ENCODE measurements at regions not wholly inside any gene's neighbourhood (a gene's known extent, or its start where the extent isn't known, plus 50 kb on each side); places are given as distances from the start of the nearest gene placed in this dataset.

DNA sequence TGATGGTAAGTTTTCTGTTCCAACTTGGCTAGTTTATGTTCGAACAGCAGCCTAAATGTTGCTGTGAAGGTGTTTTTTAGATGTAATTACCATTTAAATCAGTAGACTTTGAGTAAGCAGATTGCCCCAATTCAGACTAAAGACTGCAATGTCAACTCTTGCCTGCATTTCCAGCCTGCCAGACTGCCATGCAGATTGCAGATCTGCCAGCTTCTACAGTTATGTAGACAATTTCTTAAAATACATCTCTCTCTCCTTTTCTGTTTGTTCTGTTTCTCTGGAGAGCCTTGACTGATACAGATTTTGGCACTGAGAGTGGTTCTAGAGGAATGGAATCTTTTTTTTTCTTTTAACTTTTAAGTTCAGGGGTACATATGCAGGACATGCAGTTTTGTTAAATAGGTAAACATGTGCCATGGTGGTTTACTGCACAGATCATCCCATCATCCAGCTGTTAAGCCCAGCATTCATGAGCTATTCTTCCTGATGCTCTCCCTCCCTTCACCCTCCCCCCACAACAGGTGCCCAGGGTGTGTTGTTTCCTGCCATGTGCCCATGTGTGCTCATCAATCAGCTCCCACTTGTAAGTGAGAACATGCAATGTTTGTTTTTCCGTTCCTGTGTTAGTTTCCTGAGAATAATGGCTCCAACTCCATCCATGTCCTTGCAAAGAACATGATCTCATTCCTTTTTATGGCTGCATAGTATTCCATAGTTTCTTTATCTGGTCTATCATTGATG, 227.8 kb downstream of the CPE start:
- in situ Hi-C loops (cut with HindIII; ENCODE audit: low sequenced_read_pairs): no loop called here
- DNase-seq (ENCODE audit: low spot score): no peak

- DNase-seq (ENCODE audit: low spot score): no peak
- in situ Hi-C loops (cut with HindIII; ENCODE audit: low sequenced_read_pairs): no loop called here
These were observed 230.8 kb downstream of the CPE start for GRCh38 chr4:165609653-165610052.

DNA sequence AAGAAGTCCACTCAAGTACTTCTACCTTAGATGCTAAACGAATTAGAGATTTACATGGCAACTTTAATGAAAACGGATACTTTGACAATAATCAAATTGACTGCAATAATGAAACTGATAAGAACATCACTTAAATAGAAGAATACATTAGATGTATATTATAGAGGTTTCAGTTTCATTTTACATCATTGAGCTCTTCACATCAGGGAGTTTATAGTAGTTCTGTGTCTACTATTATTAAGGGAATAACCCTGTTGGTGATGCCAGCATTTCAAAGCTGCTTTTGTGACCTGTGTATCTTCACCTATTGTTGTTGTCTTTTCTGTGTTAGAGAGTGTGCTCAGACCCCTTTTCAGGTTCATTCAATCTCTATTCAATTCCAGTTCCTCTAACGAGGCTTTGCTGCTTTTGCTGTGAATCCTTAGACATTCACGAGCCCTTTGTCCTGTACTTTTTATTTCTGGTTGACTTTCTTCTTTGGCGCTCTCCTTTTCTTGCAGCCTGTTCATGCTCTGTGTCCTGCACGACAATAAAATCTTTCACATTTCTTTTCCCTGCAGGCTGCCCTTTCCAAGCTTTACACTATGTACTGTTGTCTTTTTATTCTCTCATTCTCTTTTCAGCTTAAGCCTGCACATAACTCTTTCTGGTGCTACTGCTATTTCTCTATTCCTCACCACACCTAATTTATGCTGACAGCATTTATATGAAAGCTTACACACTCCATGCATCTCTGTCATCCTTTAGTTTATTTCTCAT, 232.1 kb downstream of the CPE start:
- no peak for DNase-seq (ENCODE audit: low spot score)
- in situ Hi-C loops (cut with HindIII; ENCODE audit: low sequenced_read_pairs): no loop called here

- no peak for DNase-seq (ENCODE audit: low spot score)
- in situ Hi-C loops (cut with HindIII; ENCODE audit: low sequenced_read_pairs): no loop called here
These were observed 234.1 kb downstream of the CPE start for GRCh38 chr4:165612936-165613335.

DNA sequence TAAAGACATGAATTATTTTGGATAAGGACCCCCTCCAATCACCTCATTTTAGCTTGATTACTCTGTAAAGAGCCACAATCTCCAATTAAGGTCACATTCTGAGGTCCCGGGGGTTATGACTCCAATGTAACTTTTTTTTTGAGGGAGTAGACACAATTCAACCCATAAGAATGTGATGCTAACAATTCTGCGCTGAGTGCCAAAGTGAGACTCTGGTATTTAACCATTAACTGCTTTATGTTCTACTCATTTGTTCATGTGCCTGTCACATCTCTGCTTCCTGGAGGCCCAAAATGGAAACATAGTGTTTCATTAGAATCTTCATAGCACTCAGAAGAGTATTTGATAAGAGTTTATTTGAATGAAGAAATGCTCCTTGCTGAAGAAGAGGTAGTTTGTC, 234.8 kb downstream of the CPE start:
- in situ Hi-C loops (cut with HindIII; ENCODE audit: low sequenced_read_pairs): no loop called here
- no peak for DNase-seq (ENCODE audit: low spot score)

DNA sequence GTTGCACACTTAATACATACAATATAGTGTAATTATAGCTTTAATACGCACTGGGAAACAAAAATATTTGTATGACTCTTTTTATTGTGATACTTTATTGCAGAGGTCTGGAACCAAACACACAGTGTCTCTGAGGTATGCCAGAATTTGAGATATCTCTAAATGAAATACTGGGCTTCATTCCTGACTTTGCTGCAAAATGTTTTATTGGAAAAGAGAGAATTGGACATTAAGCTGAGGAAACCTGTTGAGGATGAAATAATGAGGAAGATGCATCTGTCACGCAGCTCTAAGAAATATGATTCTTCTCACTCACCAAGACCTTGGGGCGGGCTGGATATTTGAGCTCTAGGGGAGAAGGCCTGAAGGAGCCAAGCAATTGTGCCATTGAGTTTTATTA, 242.1 kb downstream of the CPE start:
- in situ Hi-C loops (cut with HindIII; ENCODE audit: low sequenced_read_pairs): no loop called here
- DNase-seq (ENCODE audit: low spot score): no peak

- in situ Hi-C loops (cut with HindIII; ENCODE audit: low sequenced_read_pairs): no loop called here
- DNase-seq (ENCODE audit: low spot score): no peak
These were observed 243.2 kb downstream of the CPE start for GRCh38 chr4:165621983-165622382.

DNA sequence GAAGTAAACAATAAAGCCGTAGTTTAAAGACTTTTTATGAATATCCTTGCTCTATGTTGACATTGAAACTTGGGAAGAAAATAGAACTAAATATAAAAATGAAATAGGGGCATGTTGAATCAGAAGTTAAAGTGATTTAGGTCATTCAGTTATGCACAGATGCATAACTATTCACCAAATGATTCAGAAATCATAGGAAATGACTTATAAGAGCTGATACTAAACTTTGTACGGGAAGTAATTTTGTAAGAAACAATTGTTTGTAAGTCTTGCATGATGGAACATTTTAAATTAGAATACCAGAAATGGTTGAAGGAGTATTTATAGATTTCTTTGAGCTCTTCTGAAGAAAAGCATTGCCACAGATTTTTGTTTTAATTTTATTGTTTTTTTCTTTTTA, 246.5 kb downstream of the CPE start:
- in situ Hi-C loops (cut with HindIII; ENCODE audit: low sequenced_read_pairs): no loop called here
- DNase-seq (ENCODE audit: low spot score): no peak

GRCh38 chr4:165626316-165626715, 246.7 kb upstream of the TLL1 start:
- in situ Hi-C loops (cut with HindIII; ENCODE audit: low sequenced_read_pairs): no loop called here
- DNase-seq (ENCODE audit: low spot score): no peak

DNA sequence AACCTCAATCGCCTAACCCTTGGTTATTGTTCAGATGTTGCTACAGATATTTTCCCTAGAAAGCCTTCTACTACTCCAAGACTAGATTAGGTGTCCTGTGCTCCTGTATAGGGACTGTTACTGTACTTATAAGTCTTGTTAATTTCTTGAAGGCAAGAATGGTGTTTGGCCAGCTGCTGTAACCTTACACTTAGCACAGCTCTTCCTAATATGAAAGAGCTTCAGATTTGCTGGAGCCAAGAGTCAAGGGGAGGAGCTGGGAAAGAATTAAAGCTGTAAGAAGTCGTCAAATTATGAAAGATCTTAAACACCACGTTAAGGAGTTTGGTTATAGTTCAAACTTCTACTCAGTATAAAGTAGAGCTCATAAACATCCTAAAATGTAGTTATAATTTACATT, 245.9 kb upstream of the TLL1 start:
- DNase-seq (ENCODE audit: low spot score): no peak
- in situ Hi-C loops (cut with HindIII; ENCODE audit: low sequenced_read_pairs): no loop called here

DNA sequence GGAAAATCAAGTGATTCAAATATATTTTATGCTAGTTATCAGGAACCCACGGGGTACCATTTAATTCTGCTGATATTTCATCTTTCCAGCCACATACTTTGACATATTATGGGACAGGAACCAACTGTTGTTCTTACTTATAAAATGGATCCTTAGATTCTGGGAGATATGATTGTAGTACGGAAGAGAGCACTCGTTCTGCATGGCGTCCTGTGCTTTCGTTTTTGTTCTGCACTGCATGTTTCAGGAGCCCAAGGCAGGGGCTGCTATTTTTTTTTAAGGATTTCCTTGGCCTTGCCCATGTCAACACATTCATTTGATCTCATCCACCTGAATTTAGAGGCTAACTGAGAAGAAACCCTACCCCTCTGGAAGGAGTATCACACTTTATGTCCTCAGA, 245.5 kb upstream of the TLL1 start:
- in situ Hi-C loops (cut with HindIII; ENCODE audit: low sequenced_read_pairs): no loop called here
- no peak for DNase-seq (ENCODE audit: low spot score)

- DNase-seq (ENCODE audit: low spot score): no peak
- in situ Hi-C loops (cut with HindIII; ENCODE audit: low sequenced_read_pairs): no loop called here
These were observed 244.5 kb upstream of the TLL1 start for GRCh38 chr4:165628572-165628971.

DNA sequence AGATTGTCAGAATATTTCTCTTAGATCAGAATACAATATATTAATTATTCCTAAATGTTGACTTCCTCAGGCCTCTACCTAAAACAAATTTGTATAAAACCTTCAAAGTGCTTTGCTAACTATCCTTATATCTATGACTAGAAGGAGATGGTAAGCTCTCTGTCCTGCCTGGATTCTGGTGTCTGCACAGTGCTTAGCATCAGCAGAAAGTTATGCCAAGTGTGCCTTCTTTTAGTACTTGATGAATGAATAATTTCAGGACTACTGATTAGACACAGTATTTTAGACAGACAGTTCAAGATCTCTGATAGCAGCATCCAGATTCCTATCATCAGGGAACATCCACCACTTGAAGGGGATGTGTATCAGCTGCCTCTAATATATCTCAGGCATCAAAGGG, 242.4 kb upstream of the TLL1 start:
- in situ Hi-C loops (cut with HindIII; ENCODE audit: low sequenced_read_pairs): no loop called here

DNA sequence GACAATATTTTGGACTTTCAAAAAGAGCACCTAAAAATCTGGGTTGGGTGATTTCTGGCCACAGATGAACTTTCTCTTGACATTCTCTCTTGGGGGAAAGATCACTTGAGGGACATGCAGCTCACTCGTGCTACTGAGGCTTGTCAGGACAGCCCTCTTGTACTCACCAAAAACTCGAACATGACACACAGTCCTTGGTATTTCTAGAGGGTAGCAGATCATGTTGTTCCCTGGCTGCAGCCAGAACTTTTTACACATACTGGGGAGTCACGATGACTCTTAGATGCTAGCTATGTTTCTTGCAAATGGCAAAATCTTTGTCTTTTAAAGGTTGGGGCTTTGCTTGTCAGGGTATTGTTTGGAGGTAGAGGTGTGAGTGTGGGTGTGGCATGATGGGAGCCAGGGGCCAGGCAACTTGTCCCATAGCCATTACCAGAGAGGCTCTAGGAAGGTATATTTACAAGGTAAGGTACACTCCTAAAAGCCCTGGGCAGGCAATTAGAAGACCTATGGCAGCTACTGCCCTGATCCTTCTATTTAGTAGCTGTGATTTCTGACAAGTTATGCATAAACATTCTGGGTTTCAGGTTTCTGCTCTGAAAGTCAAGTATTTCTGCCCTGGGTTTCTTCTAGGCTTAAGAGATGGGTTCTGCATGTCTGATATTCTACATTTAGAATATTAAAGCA, 241.7 kb upstream of the TLL1 start:
- peak; percentile 16 for DNase-seq (ENCODE audit: low spot score)
- in situ Hi-C loops (cut with HindIII; ENCODE audit: low sequenced_read_pairs): no loop called here

More for the DNA sequence above, 242.4 kb upstream of the TLL1 start:
- DNase-seq (ENCODE audit: low spot score): no peak

- in situ Hi-C loops (cut with HindIII; ENCODE audit: low sequenced_read_pairs): no loop called here
- peak; percentile 93 for DNase-seq (ENCODE audit: low spot score)
These were observed 241.1 kb upstream of the TLL1 start for GRCh38 chr4:165631912-165632311.

DNA sequence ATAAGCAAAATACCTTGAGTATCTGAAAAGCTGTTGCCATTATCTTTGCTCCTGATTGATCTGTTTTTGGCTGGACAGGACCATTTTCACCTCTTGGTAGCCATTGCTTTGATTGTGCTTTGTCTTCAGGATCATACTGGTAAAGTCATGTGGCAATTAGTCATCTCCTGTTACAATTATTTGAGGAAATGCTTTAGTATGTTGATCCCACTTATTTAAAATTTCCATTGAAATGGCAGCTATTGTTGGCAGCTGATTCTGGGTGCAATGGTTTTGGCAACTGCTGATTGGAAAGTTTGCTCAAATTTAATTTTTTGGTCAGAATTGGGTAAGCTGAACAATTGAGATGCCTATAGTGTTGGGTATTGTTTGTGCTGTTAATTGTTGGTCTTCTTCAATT, 238.3 kb upstream of the TLL1 start:
- DNase-seq (ENCODE audit: low spot score): no peak
- in situ Hi-C loops (cut with HindIII; ENCODE audit: low sequenced_read_pairs): no loop called here

GRCh38 chr4:165635381-165635780, 237.7 kb upstream of the TLL1 start:
- DNase-seq (ENCODE audit: low spot score): no peak
- in situ Hi-C loops (cut with HindIII; ENCODE audit: low sequenced_read_pairs): no loop called here

- DNase-seq (ENCODE audit: low spot score): no peak
- in situ Hi-C loops (cut with HindIII; ENCODE audit: low sequenced_read_pairs): no loop called here
These were observed 237.1 kb upstream of the TLL1 start for GRCh38 chr4:165635951-165636350.

DNA sequence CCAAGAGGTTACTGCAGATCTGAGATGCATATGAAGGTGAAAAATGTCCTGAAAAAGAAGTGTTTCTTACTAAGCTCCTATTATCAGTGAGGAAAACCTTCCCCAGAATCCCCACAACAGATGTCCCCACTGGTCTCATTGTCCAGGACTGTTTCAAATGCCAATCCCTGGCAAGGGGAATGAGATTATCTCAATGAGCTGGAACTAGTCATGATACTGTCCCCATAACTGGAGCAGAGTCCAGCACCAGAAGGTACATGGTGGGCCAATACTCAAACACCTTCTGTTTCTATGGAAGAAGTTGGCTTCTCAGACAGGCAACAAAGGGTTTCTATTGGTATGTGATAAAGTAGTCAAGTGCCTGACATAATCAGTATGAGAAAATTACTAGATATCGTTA, 221.1 kb upstream of the TLL1 start:
- in situ Hi-C loops (cut with HindIII; ENCODE audit: low sequenced_read_pairs): no loop called here
- DNase-seq (ENCODE audit: low spot score): peak; percentile 97

- DNase-seq (ENCODE audit: low spot score): no peak
- in situ Hi-C loops (cut with HindIII; ENCODE audit: low sequenced_read_pairs): no loop called here
These were observed 218.5 kb upstream of the TLL1 start for GRCh38 chr4:165654556-165654955.
